Caki2 (cell line): ENCODE measurements at regions not wholly inside any gene's neighbourhood (a gene's known extent, or its start where the extent isn't known, plus 50 kb on each side); places are given as distances from the start of the nearest gene placed in this dataset.
"Not testable (repeated sequence)": the region's sequence is repeated elsewhere in the genome, so short reads cannot be mapped to it uniquely, and the experiment has no call there.

Source experiments
- DNase-seq: peaks from one replicate; pipeline ENCODE4 v3.0.0-alpha.2; 2015; ENCODE audit warnings: low read depth
- in situ Hi-C: cut with HindIII; loops from 2 replicates; pipeline ENCODE4 v1.10.0; 2016; ENCODE audit warnings: low sequenced_read_pairs, low pct_unique_long_range_greater_than_20kb, mixed read lengths

GRCh38 chr7:127451258-127451657, 58.8 kb upstream of the ZNF800 start:
- in situ Hi-C loops: not testable (repeated sequence)

GRCh38 chr7:127448566-127448965, 56.1 kb upstream of the ZNF800 start:
- in situ Hi-C loops: no loop called here
- DNase-seq: no peak

More at GRCh38 chr7:127451258-127451657, 58.8 kb upstream of the ZNF800 start:
- not testable (repeated sequence) for DNase-seq

- DNase-seq: peak; percentile 19
These were observed 54.9 kb upstream of the ZNF800 start for GRCh38 chr7:127447326-127447945.

GRCh38 chr7:127446842-127447241, 54.3 kb upstream of the ZNF800 start:
- in situ Hi-C loops: no loop called here
- no peak for DNase-seq

More at GRCh38 chr7:127447326-127447945, 54.9 kb upstream of the ZNF800 start:
- in situ Hi-C loops: no loop called here
